ENCODE measurements at regions not wholly inside any gene's neighbourhood (a gene's known extent, or its start where the extent isn't known, plus 50 kb on each side); places are given as distances from the start of the nearest gene placed in this dataset.

- DNase-seq (ENCODE audit: low spot score in 2 of 2), result no peak
- no peak for TF ChIP-seq POLR2A (IDR thresholded peaks at IDR 0.05)
- TF ChIP-seq CTCF (IDR thresholded peaks at IDR 0.05), result no peak
- no peak overlapping the region for H3K4me3 ChIP-seq (ENCODE audit: low read depth, poor library complexity, severe bottlenecking)
- intact Hi-C loops (cut with DNase I; ENCODE audit: low total_unique reads), result no loop called here
Measured at GRCh38 chr6:92714346-92714745, 705.0 kb downstream of the EPHA7 start.

- 72 to 76% methylated on average over 3 of the region's 3 CpGs for WGBS, 2 donors
- DNase-seq (ENCODE audit: low spot score in 2 of 2), result no peak
- no peak overlapping the region for H3K4me3 ChIP-seq (ENCODE audit: low read depth, poor library complexity, severe bottlenecking)
- intact Hi-C loops (cut with DNase I; ENCODE audit: low total_unique reads), result no loop called here
- TF ChIP-seq CTCF (IDR thresholded peaks at IDR 0.05) (no peak), POLR2A (IDR thresholded peaks at IDR 0.05) (no peak)
Measured at GRCh38 chr6:92710048-92710447, 709.3 kb downstream of the EPHA7 start.

GRCh38 chr6:92708945-92709344 is 710.4 kb downstream of the EPHA7 start:
- H3K4me3 ChIP-seq (ENCODE audit: low read depth, poor library complexity, severe bottlenecking), result no peak overlapping the region
- 81 to 88% methylated on average over 1 of the region's 1 CpG for WGBS, 2 donors
- no peak for DNase-seq (ENCODE audit: low spot score in 2 of 2)
- TF ChIP-seq CTCF (IDR thresholded peaks at IDR 0.05), result no peak
- no peak for TF ChIP-seq POLR2A (IDR thresholded peaks at IDR 0.05)
- intact Hi-C loops (cut with DNase I; ENCODE audit: low total_unique reads), result no loop called here

GRCh38 chr6:92708270-92708669 is 711.1 kb downstream of the EPHA7 start:
- TF ChIP-seq POLR2A (IDR thresholded peaks at IDR 0.05), result no peak
- no peak for TF ChIP-seq CTCF (IDR thresholded peaks at IDR 0.05)
- no peak for DNase-seq (ENCODE audit: low spot score in 2 of 2)
- intact Hi-C loops (cut with DNase I; ENCODE audit: low total_unique reads), result no loop called here
- 75 to 84% methylated on average over 1 of the region's 1 CpG for WGBS, 2 donors
- no peak overlapping the region for H3K4me3 ChIP-seq (ENCODE audit: low read depth, poor library complexity, severe bottlenecking)

GRCh38 chr6:92706976-92707375 is 712.4 kb downstream of the EPHA7 start:
- DNase-seq (ENCODE audit: low spot score in 2 of 2), result no peak
- H3K4me3 ChIP-seq (ENCODE audit: low read depth, poor library complexity, severe bottlenecking), result no peak overlapping the region
- intact Hi-C loops (cut with DNase I; ENCODE audit: low total_unique reads), result no loop called here
- TF ChIP-seq POLR2A (IDR thresholded peaks at IDR 0.05) (no peak), CTCF (IDR thresholded peaks at IDR 0.05) (no peak)

- intact Hi-C loops (cut with DNase I; ENCODE audit: low total_unique reads), result no loop called here
- H3K4me3 ChIP-seq (ENCODE audit: low read depth, poor library complexity, severe bottlenecking), result no peak overlapping the region
- no peak for TF ChIP-seq CTCF (IDR thresholded peaks at IDR 0.05)
- TF ChIP-seq POLR2A (IDR thresholded peaks at IDR 0.05), result no peak
- WGBS, 2 donors, result 89 to 93% methylated on average over 10 of the region's 10 CpGs
- no peak for DNase-seq (ENCODE audit: low spot score in 2 of 2)
Measured at GRCh38 chr6:92701425-92702096, 717.8 kb downstream of the EPHA7 start.
